Karpas-422 (cell line): ENCODE measurements at regions not wholly inside any gene's neighbourhood (a gene's known extent, or its start where the extent isn't known, plus 50 kb on each side); places are given as distances from the start of the nearest gene placed in this dataset.

Experiments
- DNase-seq: peaks from one replicate; pipeline ENCODE4 v3.0.0-alpha.2; 2015
- H2AFZ ChIP-seq: fragments of 200-600 bp; sonication (generic); 2 replicates; pipeline ENCODE4 v1.6.1; 2014; ENCODE audit warnings: antibody characterized with exemption, low read length, mixed read lengths
- H3K27ac ChIP-seq: fragments of 200-600 bp; sonication (generic); 2 replicates; pipeline ENCODE4 v1.5.1; 2014; ENCODE audit warnings: mild to moderate bottlenecking, low read length, moderate library complexity
- H3K27me3 ChIP-seq: fragments of 200-600 bp; sonication (generic); 2 replicates; pipeline ENCODE4 v1.6.1; 2014; ENCODE audit warnings: low read length, mixed read lengths
- H3K36me3 ChIP-seq: fragments of 200-600 bp; sonication (generic); 2 replicates; pipeline ENCODE4 v1.6.1; 2014; ENCODE audit warnings: low read length, mixed read lengths; ENCODE audit not compliant: insufficient read depth
- H3K4me1 ChIP-seq: fragments of 200-600 bp; sonication (generic); 2 replicates; pipeline ENCODE4 v1.6.1; 2014; ENCODE audit warnings: mild to moderate bottlenecking, low read length, mixed read lengths
- H3K4me2 ChIP-seq: fragments of 200-600 bp; sonication (generic); 2 replicates; pipeline ENCODE4 v1.6.1; 2014; ENCODE audit warnings: low read length, low read depth, mild to moderate bottlenecking; ENCODE audit not compliant: poor library complexity, severe bottlenecking
- H3K4me3 ChIP-seq: fragments of 200-600 bp; sonication (generic); 2 replicates; pipeline ENCODE4 v1.5.1; 2014; ENCODE audit warnings: mild to moderate bottlenecking, antibody characterized with exemption, low read length, mixed read lengths
- H3K79me2 ChIP-seq: fragments of 200-600 bp; sonication (generic); 2 replicates; pipeline ENCODE4 v1.6.1; 2014; ENCODE audit warnings: mild to moderate bottlenecking, low read length, mixed read lengths
- H3K9ac ChIP-seq: fragments of 200-600 bp; sonication (generic); 2 replicates; pipeline ENCODE4 v1.6.0; 2014; ENCODE audit warnings: low read length
- H3K9me2 ChIP-seq: fragments of 200-600 bp; sonication (generic), shearing (Covaris generic); replicated peaks from 2 replicates; pipeline ENCODE4 v1.6.0; 2014; ENCODE audit warnings: mild to moderate bottlenecking, low read length, moderate library complexity; ENCODE audit not compliant: insufficient read depth
- H3K9me3 ChIP-seq: fragments of 300-700, 200-600 bp; sonication (generic); 2 replicates; pipeline ENCODE4 v1.6.1; 2014; ENCODE audit warnings: low read length, mixed read lengths
- H4K20me1 ChIP-seq: fragments of 200-600 bp; sonication (generic); 2 replicates; pipeline ENCODE4 v1.6.1; 2014; ENCODE audit warnings: mild to moderate bottlenecking, antibody characterized with exemption, low read length, low read depth; ENCODE audit not compliant: insufficient read depth

- Histone ChIP-seq H2AFZ (no peak overlapping the region), H3K27me3 (no peaks in the 10 kb centered on the region), H3K9me3 (no peaks in the 10 kb centered on the region), H3K4me2 (no peak overlapping the region), H3K36me3 (no peaks in the 10 kb centered on the region), H3K79me2 (no peaks in the 10 kb centered on the region), H3K4me3 (no peak overlapping the region), H3K27ac (no peak overlapping the region), H3K4me1 (no peaks in the 10 kb centered on the region), H3K9me2 (no peaks in the 10 kb centered on the region), H4K20me1 (no peaks in the 10 kb centered on the region), H3K9ac (no peak overlapping the region)
- no peak for DNase-seq
These were observed 139.8 kb downstream of the TMEM161B start for GRCh38 chr5:88128813-88129212.

- H3K79me2 ChIP-seq: no peaks in the 10 kb centered on the region
- no peaks in the 10 kb centered on the region for H3K4me1 ChIP-seq
- no peaks in the 10 kb centered on the region for H4K20me1 ChIP-seq
- H3K36me3 ChIP-seq: no peaks in the 10 kb centered on the region
- no peak for DNase-seq
- no peaks in the 10 kb centered on the region for H3K27me3 ChIP-seq
- H3K9me3 ChIP-seq: no peaks in the 10 kb centered on the region
- no peak overlapping the region for H3K9ac ChIP-seq
- H3K4me3 ChIP-seq: no peak overlapping the region
- H3K27ac ChIP-seq: no peak overlapping the region
- no peak overlapping the region for H2AFZ ChIP-seq
- no peak overlapping the region for H3K4me2 ChIP-seq
- H3K9me2 ChIP-seq: no peaks in the 10 kb centered on the region
These were observed 149.0 kb downstream of the TMEM161B start for GRCh38 chr5:88119535-88120125.

GRCh38 chr5:88118179-88118578, 150.5 kb downstream of the TMEM161B start:
- Histone ChIP-seq H3K9me3 (no peaks in the 10 kb centered on the region), H4K20me1 (no peaks in the 10 kb centered on the region), H3K79me2 (no peaks in the 10 kb centered on the region), H3K9ac (no peak overlapping the region), H3K4me1 (no peaks in the 10 kb centered on the region), H3K9me2 (no peaks in the 10 kb centered on the region), H2AFZ (no peak overlapping the region), H3K4me3 (no peak overlapping the region), H3K27me3 (no peaks in the 10 kb centered on the region), H3K27ac (no peak overlapping the region), H3K4me2 (no peak overlapping the region), H3K36me3 (no peaks in the 10 kb centered on the region)
- DNase-seq: no peak

GRCh38 chr5:88117546-88117945, 151.1 kb downstream of the TMEM161B start:
- Histone ChIP-seq H3K4me3 (no peak overlapping the region), H3K9ac (no peak overlapping the region), H3K27me3 (no peaks in the 10 kb centered on the region), H2AFZ (no peak overlapping the region), H3K9me3 (no peaks in the 10 kb centered on the region), H4K20me1 (no peaks in the 10 kb centered on the region), H3K36me3 (no peaks in the 10 kb centered on the region), H3K79me2 (no peaks in the 10 kb centered on the region), H3K27ac (no peak overlapping the region), H3K4me1 (no peaks in the 10 kb centered on the region), H3K9me2 (no peaks in the 10 kb centered on the region), H3K4me2 (no peak overlapping the region)
- DNase-seq: no peak

GRCh38 chr5:88116396-88116795, 152.2 kb downstream of the TMEM161B start:
- Histone ChIP-seq H3K4me2 (no peak overlapping the region), H3K27me3 (no peaks in the 10 kb centered on the region), H3K27ac (no peak overlapping the region), H3K4me3 (no peak overlapping the region), H3K36me3 (no peaks in the 10 kb centered on the region), H2AFZ (no peak overlapping the region), H4K20me1 (no peaks in the 10 kb centered on the region), H3K79me2 (no peaks in the 10 kb centered on the region), H3K9ac (no peak overlapping the region), H3K9me3 (no peaks in the 10 kb centered on the region), H3K4me1 (no peaks in the 10 kb centered on the region), H3K9me2 (no peaks in the 10 kb centered on the region)
- DNase-seq: no peak

- Histone ChIP-seq H3K4me1 (no peaks in the 10 kb centered on the region), H3K4me3 (no peak overlapping the region), H3K27ac (no peak overlapping the region), H3K9me2 (no peaks in the 10 kb centered on the region), H2AFZ (no peak overlapping the region), H3K9ac (no peak overlapping the region), H4K20me1 (no peaks in the 10 kb centered on the region), H3K36me3 (no peaks in the 10 kb centered on the region), H3K27me3 (no peaks in the 10 kb centered on the region), H3K79me2 (no peaks in the 10 kb centered on the region), H3K4me2 (no peak overlapping the region), H3K9me3 (no peaks in the 10 kb centered on the region)
- DNase-seq: no peak
These were observed 153.4 kb downstream of the TMEM161B start for GRCh38 chr5:88115211-88115610.

GRCh38 chr5:88113429-88113828, 155.2 kb downstream of the TMEM161B start:
- Histone ChIP-seq H3K27ac (no peak overlapping the region), H3K4me2 (no peak overlapping the region), H3K9me3 (no peaks in the 10 kb centered on the region), H3K36me3 (no peaks in the 10 kb centered on the region), H3K79me2 (no peaks in the 10 kb centered on the region), H3K9me2 (no peaks in the 10 kb centered on the region), H3K4me3 (no peak overlapping the region), H3K9ac (no peak overlapping the region), H3K4me1 (no peaks in the 10 kb centered on the region), H2AFZ (no peak overlapping the region), H4K20me1 (no peaks in the 10 kb centered on the region), H3K27me3 (no peaks in the 10 kb centered on the region)
- DNase-seq: no peak

- no peak overlapping the region for H3K4me2 ChIP-seq
- H3K27me3 ChIP-seq: no peaks in the 10 kb centered on the region
- H3K27ac ChIP-seq: no peak overlapping the region
- H3K4me3 ChIP-seq: no peak overlapping the region
- H3K79me2 ChIP-seq: no peaks in the 10 kb centered on the region
- H3K9ac ChIP-seq: no peak overlapping the region
- no peaks in the 10 kb centered on the region for H3K9me2 ChIP-seq
- no peaks in the 10 kb centered on the region for H3K9me3 ChIP-seq
- no peaks in the 10 kb centered on the region for H3K4me1 ChIP-seq
- no peak overlapping the region for H2AFZ ChIP-seq
- DNase-seq: no peak
- H4K20me1 ChIP-seq: no peaks in the 10 kb centered on the region
- no peaks in the 10 kb centered on the region for H3K36me3 ChIP-seq
These were observed 158.8 kb downstream of the TMEM161B start for GRCh38 chr5:88109818-88110217.
